NAMALWA (cell line): ENCODE measurements at regions not wholly inside any gene's neighbourhood (a gene's known extent, or its start where the extent isn't known, plus 50 kb on each side); places are given as distances from the start of the nearest gene placed in this dataset.
"Not testable (repeated sequence)": the region's sequence is repeated elsewhere in the genome, so short reads cannot be mapped to it uniquely, and the experiment has no call there.

Experiments used
- DNase-seq: peaks from one replicate; pipeline ENCODE4 v3.0.0-alpha.2; 2015; ENCODE audit warnings: low spot score

GRCh38 chr4:8675383-8675782, 82.8 kb downstream of the CPZ start:
- DNase-seq: no peak

GRCh38 chr4:8674311-8674885, 81.8 kb downstream of the CPZ start:
- no peak for DNase-seq

- DNase-seq: not testable (repeated sequence)
These were observed 80.5 kb downstream of the CPZ start for GRCh38 chr4:8673106-8673505.

GRCh38 chr4:8672486-8672885, 79.9 kb downstream of the CPZ start:
- DNase-seq: no peak

GRCh38 chr4:8671712-8672290, 79.2 kb downstream of the CPZ start:
- no peak for DNase-seq
